Activated naive CD8-positive, alpha-beta T cell (primary cell): ENCODE measurements at regions not wholly inside any gene's neighbourhood (a gene's known extent, or its start where the extent isn't known, plus 50 kb on each side); places are given as distances from the start of the nearest gene placed in this dataset.

Source experiments
- H3K27ac Mint-ChIP-seq: one replicate; pipeline ENCODE4 v1.8.0; 2021; ENCODE audit warnings: mixed read lengths
- H3K27me3 Mint-ChIP-seq: one replicate; pipeline ENCODE4 v1.8.0; 2021; ENCODE audit warnings: mixed read lengths
- H3K36me3 Mint-ChIP-seq: one replicate; pipeline ENCODE4 v1.8.0; 2021; ENCODE audit warnings: mixed read lengths
- H3K4me1 Mint-ChIP-seq: one replicate; pipeline ENCODE4 v1.8.0; 2021; ENCODE audit warnings: low read depth, mixed read lengths
- H3K4me3 Mint-ChIP-seq: one replicate; pipeline ENCODE4 v1.8.0; 2021; ENCODE audit warnings: mild to moderate bottlenecking, mixed read lengths
- H3K9me3 Mint-ChIP-seq: one replicate; pipeline ENCODE4 v1.8.0; 2021; ENCODE audit warnings: low read depth, mixed read lengths

DNA sequence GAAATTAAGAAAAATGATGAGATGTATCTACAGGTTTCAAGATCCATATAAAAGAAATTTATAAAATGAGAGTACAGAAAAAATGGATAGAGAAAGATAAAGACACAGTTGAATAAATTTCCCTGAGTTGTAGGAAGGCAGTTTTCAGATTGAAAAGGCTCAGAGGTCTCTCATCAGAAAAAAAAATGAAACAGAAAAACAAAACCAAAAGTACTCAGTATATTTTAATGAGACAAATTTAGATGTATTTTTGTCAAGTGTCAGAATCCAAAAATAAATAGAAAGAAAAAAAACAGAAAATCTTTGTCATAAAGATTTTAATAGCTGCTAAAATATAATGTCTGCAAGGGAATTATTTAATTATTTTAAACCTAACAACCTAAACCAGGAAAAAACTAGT is 520.5 kb downstream of the KCNJ3 start:
- Mint-ChIP-seq H3K27ac (no peak overlapping the region), H3K4me3 (no peak overlapping the region), H3K27me3 (no peaks in the 10 kb centered on the region), H3K9me3 (peaks cover 3% of the 10 kb centered on the region), H3K4me1 (no peaks in the 10 kb centered on the region), H3K36me3 (no peaks in the 10 kb centered on the region)

DNA sequence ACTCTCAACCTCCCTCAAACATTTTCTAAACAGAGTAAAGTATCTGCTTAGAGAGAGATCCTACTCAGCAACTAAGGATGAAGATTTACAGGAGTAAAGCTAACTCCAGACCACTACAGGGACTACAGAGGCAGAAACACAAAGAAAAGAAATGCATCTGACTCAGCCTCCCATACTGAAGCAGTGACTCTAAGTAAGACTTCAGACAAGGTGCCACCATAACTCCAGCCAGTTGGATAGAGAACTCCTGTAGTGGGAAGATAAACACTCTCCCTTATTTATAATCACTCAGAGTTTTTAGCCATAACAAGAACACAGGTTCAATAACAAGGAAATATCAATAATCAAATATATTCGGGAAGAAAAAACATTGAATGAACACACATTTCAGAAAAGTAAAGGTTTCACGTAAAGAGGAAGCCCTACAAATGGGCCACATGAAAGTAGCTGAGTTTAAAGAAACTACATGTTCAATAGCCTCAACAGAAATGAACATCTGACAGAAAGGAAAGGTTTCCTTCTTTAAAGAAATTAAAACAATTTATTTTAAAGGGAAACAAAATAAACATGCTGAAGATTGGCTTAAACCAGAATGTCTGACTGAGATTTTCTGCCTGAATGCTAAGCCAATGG is 519.9 kb downstream of the KCNJ3 start:
- Mint-ChIP-seq H3K9me3 (peaks cover 3% of the 10 kb centered on the region), H3K4me3 (no peak overlapping the region), H3K36me3 (no peaks in the 10 kb centered on the region), H3K4me1 (no peaks in the 10 kb centered on the region), H3K27me3 (no peaks in the 10 kb centered on the region), H3K27ac (no peak overlapping the region)

DNA sequence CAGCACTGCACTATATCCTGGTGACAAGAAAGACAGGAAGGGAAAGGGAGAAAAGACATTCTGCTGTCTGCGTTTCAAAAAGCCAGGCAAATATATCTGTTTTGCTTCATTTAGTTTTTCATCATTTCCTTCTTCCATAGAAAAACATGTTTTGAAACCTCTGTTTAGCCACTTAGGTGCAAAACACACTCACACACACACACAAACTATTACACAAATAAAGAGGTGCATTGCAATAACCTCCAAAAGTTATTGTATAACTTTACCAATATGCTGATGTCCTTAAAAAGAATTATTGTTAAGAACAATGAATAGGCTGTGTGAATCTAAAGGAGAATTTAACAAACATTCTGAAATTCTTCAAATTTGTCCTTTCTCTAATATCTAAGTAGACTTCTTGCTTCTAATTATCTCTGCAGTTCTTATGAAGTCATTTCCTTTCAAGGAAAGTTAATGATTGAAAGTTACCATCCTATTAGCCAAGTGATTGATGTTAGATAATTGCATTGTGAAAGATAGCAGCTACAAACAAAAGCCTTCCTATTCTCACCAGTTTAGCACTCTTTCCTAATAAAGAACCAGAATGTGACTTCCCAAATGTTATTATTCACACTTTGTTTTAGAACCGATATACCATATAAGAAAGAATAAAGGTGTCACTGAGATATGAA is 516.7 kb downstream of the KCNJ3 start:
- Mint-ChIP-seq H3K36me3 (no peaks in the 10 kb centered on the region), H3K9me3 (no peaks in the 10 kb centered on the region), H3K27me3 (no peaks in the 10 kb centered on the region), H3K27ac (no peak overlapping the region), H3K4me3 (no peak overlapping the region), H3K4me1 (no peaks in the 10 kb centered on the region)

DNA sequence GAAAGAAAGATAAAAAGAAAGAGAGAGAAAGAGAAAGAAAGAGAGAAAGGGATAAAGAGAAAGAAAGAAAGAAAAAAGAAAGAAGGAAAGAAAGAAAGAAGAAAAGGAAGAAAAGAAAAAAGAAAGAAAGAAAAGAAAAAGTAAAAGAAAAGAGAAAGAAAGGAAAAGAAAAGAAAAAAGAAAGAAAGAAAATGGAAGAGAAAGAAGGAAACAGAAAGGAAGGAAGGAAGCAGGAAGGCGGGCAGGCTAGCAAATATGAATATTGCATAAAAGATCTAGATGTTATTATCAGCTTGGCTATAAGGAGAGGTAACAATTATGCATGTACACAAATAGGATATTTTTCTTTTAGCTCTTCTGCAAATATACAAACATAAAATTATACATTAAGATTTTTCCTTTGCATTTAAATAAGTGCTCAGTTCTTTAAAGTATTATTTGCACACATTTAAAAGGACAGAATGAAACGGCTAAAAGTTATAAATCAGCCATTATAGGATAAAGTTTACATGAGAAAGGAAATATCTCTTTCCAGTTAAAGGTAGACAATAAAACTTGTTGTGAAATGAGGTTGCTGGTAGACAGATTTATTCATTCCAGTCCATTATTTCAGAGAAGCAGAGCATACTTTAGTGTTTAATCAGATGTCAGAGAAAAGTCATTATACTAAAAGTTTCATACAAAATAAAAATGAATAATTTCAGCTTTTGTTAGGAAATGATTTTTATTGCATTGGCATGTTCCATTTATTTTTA is 511.4 kb downstream of the KCNJ3 start:
- no peaks in the 10 kb centered on the region for H3K4me1 Mint-ChIP-seq
- H3K27ac Mint-ChIP-seq, result no peak overlapping the region
- no peak overlapping the region for H3K4me3 Mint-ChIP-seq
- H3K9me3 Mint-ChIP-seq, result no peaks in the 10 kb centered on the region
- H3K27me3 Mint-ChIP-seq, result no peaks in the 10 kb centered on the region
- H3K36me3 Mint-ChIP-seq, result no peaks in the 10 kb centered on the region

DNA sequence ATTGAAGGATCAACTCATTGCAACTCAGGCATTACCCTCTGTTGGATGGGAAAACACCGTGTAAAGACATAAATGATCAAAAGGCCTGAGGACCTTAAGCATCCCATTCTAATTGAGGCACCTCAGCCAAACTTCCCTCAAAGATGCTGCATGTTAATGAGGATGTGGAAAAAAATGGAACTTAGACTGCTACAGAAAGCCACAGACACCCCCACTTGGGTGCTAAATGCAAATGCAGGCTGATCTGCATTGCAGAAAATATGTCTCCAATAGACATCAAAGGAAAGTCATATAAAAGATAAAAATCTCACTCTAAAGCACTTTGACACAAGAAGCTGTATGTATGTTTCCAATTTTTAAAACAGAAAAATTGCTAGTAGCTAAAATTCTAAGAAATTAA is 504.7 kb downstream of the KCNJ3 start:
- no peak overlapping the region for H3K27ac Mint-ChIP-seq
- no peaks in the 10 kb centered on the region for H3K36me3 Mint-ChIP-seq

DNA sequence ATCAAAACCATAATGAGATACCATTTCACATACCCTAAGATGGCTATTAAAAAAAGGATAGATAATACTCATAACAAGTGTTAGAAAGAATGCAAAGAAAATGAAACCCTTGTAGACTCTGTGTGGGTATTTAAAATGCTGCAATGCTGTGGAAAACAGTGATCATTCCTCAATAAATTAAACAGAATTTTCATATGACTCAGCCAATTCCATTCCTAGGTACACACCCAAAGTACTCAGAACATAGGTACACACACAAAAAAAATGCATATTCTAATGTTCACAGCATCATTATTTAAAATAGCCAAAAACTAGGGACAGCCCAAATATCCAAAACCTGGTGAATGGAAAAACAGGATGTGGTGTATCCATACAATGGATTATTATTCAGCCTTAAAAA is 502.3 kb downstream of the KCNJ3 start:
- H3K4me3 Mint-ChIP-seq, result no peak overlapping the region

More for the DNA sequence above, 504.7 kb downstream of the KCNJ3 start:
- no peak overlapping the region for H3K4me3 Mint-ChIP-seq
- no peaks in the 10 kb centered on the region for H3K9me3 Mint-ChIP-seq
- H3K27me3 Mint-ChIP-seq, result no peaks in the 10 kb centered on the region
- no peaks in the 10 kb centered on the region for H3K4me1 Mint-ChIP-seq

DNA sequence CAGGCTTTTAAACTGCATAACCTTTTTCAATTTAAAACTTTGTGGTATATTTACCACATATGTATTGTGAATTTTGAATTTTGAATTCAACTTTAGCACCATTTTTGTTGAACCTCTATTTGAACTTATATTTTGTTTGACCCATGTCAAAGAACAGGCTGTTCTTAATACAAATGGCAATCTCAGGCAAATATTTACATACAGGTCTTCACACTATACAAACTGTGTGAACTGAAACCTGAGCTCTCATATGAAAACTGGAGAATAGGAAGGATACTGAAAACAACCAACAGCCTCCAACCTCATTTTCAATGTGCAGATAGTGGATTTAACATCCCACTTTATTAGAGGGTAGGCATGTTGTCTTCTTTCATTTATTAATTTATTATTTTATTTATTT is 491.8 kb downstream of the KCNJ3 start:
- Mint-ChIP-seq H3K9me3 (peaks cover 5% of the 10 kb centered on the region), H3K27ac (no peak overlapping the region), H3K27me3 (no peaks in the 10 kb centered on the region), H3K4me3 (no peak overlapping the region), H3K4me1 (no peaks in the 10 kb centered on the region), H3K36me3 (no peaks in the 10 kb centered on the region)

More for the DNA sequence above, 502.3 kb downstream of the KCNJ3 start:
- Mint-ChIP-seq H3K27ac (no peak overlapping the region), H3K4me1 (no peaks in the 10 kb centered on the region), H3K36me3 (no peaks in the 10 kb centered on the region), H3K9me3 (no peaks in the 10 kb centered on the region), H3K27me3 (no peaks in the 10 kb centered on the region)

DNA sequence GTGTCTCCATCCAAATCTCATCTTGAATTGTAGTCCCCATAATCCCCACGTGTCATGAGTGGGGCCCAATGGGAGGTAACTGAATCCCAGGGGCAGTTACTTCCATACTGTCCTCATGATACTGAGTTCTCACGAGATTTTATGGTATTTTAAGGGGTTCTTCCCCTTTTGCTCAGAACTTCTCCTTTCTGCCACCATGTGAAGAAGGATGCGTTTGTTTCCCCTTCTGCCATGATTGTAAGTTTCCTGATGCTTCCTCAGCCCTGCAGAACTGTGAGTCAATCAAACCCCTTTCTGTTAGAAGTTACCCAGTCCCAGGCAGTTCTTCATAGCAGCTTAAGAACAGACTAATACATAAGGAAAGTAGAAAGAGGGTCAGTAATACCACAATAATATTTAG is 480.4 kb downstream of the KCNJ3 start:
- no peak overlapping the region for H3K27ac Mint-ChIP-seq
- no peaks in the 10 kb centered on the region for H3K27me3 Mint-ChIP-seq
- H3K9me3 Mint-ChIP-seq, result no peaks in the 10 kb centered on the region
- no peaks in the 10 kb centered on the region for H3K4me1 Mint-ChIP-seq
- no peak overlapping the region for H3K4me3 Mint-ChIP-seq
- no peaks in the 10 kb centered on the region for H3K36me3 Mint-ChIP-seq

DNA sequence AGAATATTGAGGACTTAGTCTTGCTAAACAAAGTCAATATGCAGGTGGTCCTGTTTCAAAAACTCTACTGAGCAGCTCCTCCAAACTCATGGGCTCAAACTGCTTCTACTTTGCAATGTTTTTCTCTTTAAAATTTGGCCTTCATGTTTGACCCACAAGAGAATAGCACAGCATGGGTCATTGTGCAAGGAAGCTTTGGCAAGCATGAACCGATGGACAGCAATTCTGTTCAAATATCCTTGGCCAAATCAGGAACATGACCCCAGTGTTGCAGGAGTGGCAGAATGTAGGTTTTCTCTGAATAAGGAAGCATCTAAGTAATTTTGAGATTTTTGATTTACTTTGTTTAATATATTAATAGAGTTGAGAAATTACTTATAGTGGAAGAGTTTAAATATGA is 477.9 kb downstream of the KCNJ3 start:
- Mint-ChIP-seq H3K4me3 (no peak overlapping the region), H3K36me3 (no peaks in the 10 kb centered on the region), H3K9me3 (no peaks in the 10 kb centered on the region), H3K27me3 (no peaks in the 10 kb centered on the region), H3K27ac (no peak overlapping the region), H3K4me1 (no peaks in the 10 kb centered on the region)

DNA sequence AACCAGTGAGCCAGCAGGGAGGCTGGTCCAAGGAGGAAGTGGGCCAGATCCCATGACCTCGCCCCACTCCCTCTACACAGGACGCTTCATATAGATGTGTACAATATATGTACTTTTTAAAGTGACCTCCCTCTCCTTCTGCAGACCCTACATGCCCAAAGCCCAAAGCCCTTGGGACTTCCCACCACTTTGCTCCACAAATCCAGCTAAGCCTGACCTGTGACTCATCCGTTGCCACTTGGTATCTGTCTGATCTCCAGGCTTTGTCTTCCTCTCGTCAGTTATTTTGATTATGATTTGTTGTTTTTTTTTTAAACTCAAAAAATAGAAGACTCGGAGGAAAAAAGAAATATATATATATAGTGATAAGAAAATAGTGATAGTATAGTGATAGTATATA is 470.8 kb downstream of the KCNJ3 start:
- H3K4me1 Mint-ChIP-seq, result no peaks in the 10 kb centered on the region
- H3K9me3 Mint-ChIP-seq, result peaks cover 8% of the 10 kb centered on the region
- H3K27me3 Mint-ChIP-seq, result no peaks in the 10 kb centered on the region
- H3K4me3 Mint-ChIP-seq, result no peak overlapping the region
- H3K27ac Mint-ChIP-seq, result no peak overlapping the region
- no peaks in the 10 kb centered on the region for H3K36me3 Mint-ChIP-seq

DNA sequence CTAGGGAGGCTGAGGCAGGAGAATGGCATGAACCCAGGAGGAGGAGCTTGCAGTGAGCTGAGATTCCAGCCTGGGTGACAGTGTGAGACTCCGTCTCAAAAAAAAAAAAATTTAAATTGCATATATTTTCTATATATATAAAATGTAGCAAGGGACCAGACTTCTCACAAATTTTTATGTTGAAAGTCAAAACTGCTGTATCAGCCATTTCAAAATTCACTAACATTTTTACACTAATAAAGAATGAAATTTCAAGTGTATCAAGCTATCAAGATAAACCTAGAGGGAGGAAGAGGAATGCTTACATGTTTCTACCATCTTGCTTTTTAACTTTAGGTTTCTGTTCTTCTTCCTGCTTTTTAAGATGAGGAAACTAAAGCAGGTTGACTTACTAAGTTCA is 464.0 kb downstream of the KCNJ3 start:
- no peaks in the 10 kb centered on the region for H3K9me3 Mint-ChIP-seq
- no peaks in the 10 kb centered on the region for H3K27me3 Mint-ChIP-seq
- no peak overlapping the region for H3K4me3 Mint-ChIP-seq
- no peaks in the 10 kb centered on the region for H3K4me1 Mint-ChIP-seq
- H3K36me3 Mint-ChIP-seq, result no peaks in the 10 kb centered on the region
- no peak overlapping the region for H3K27ac Mint-ChIP-seq

DNA sequence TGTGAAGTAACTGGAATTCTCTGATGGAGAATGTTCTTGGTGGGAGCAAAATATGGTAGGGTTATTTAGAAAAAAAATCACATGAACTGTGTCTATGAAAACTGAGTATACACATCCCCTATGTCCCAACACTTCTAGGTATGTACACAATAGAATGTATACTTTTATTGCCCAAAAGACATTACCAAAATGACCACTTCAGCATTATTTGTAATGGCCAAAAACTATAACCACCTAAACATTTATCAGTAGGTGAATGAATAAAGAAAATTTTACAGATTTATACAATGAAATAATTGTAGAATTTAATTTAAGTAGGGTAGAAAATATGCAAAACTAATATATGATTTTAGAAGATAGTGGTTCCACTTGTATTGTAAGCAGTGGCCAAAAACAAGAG is 462.8 kb downstream of the KCNJ3 start:
- H3K27ac Mint-ChIP-seq, result no peak overlapping the region
- H3K9me3 Mint-ChIP-seq, result no peaks in the 10 kb centered on the region
- H3K4me3 Mint-ChIP-seq, result no peak overlapping the region
- H3K4me1 Mint-ChIP-seq, result no peaks in the 10 kb centered on the region
- H3K27me3 Mint-ChIP-seq, result no peaks in the 10 kb centered on the region
- no peaks in the 10 kb centered on the region for H3K36me3 Mint-ChIP-seq

DNA sequence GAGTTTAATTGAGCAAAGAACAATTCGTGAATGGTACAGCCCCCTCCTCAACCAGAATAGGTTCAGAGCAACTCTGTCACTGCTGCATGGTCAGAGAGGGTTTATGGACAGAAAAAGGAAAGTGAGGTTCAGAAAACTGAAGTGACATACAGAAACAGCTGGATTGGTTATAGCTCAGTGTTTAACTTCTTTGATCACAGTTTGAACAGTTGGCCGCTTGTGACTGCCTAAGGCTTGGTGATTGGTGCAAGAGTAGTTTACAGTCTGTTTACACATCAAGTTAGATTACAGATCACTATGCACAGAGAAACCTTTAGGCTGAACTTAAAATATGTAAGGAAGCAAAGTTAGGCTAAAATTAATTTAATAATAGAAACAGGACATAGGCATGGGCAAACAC is 459.2 kb downstream of the KCNJ3 start:
- no peaks in the 10 kb centered on the region for H3K9me3 Mint-ChIP-seq
- H3K27me3 Mint-ChIP-seq, result no peaks in the 10 kb centered on the region
- no peak overlapping the region for H3K4me3 Mint-ChIP-seq
- no peaks in the 10 kb centered on the region for H3K4me1 Mint-ChIP-seq
- H3K27ac Mint-ChIP-seq, result no peak overlapping the region
- H3K36me3 Mint-ChIP-seq, result no peaks in the 10 kb centered on the region

DNA sequence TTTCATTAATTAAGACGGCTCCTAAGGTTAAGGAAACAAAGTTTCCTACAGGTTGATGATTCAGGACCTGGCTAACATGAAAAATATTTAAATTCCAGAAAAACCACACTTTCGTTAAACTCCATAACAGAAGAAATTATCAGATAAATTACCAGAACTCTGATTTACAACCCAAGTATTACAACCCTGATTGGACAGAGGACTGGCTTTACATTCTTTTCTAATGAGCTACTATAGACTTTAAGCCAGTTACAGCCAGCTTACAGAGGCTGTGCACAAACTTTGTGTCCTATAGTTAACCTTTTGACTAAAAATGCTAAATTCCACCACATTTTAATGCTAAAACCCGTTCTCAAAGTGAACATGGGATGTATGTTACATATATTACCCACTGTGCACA is 458.6 kb downstream of the KCNJ3 start:
- H3K27me3 Mint-ChIP-seq, result no peaks in the 10 kb centered on the region
- H3K4me1 Mint-ChIP-seq, result no peaks in the 10 kb centered on the region
- no peaks in the 10 kb centered on the region for H3K36me3 Mint-ChIP-seq
- H3K9me3 Mint-ChIP-seq, result no peaks in the 10 kb centered on the region
- H3K4me3 Mint-ChIP-seq, result no peak overlapping the region
- no peak overlapping the region for H3K27ac Mint-ChIP-seq

DNA sequence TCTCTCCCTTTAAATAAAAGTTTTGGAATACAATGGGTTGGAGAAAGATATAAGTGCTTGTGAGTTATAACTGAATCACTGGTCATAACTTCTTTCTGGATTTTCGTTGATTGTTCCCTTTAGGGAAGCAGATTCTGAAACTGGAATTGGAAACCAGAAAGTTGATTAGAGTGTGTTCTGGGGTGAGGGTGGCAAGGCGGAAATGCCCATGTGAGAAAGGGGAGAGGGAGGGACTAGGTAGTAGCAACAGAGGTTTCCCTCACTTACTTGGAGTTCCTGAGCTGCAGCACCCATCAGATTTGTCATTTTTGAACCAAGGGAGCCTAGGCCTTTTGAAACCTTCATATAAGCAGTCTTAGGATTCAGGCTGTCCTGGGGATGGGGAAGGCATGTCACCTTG is 453.4 kb downstream of the KCNJ3 start:
- Mint-ChIP-seq H3K4me3 (no peak overlapping the region), H3K27me3 (no peaks in the 10 kb centered on the region), H3K9me3 (no peaks in the 10 kb centered on the region), H3K4me1 (no peaks in the 10 kb centered on the region), H3K36me3 (no peaks in the 10 kb centered on the region), H3K27ac (no peak overlapping the region)
